ENCODE measurements at regions not wholly inside any gene's neighbourhood (a gene's known extent, or its start where the extent isn't known, plus 50 kb on each side); places are given as distances from the start of the nearest gene placed in this dataset.

- H3K4me3 ChIP-seq (ENCODE audit: low read length), result no peak overlapping the region
- no peaks in the 10 kb centered on the region for H3F3A ChIP-seq (ENCODE audit: insufficient read depth, low read length)
- no peak overlapping the region for H2AFZ ChIP-seq (ENCODE audit: low read length)
- no peak overlapping the region for H3K27ac ChIP-seq (ENCODE audit: low read length)
- no peak overlapping the region for H3K4me2 ChIP-seq (ENCODE audit: low read depth, low read length)
- no peaks in the 10 kb centered on the region for H3K4me1 ChIP-seq (ENCODE audit: low read length)
- H3K9ac ChIP-seq (ENCODE audit: low read length), result no peak overlapping the region
- DNase-seq, result no peak
- no peak for TF ChIP-seq EZH2 (optimal IDR thresholded peaks at IDR 0.05; ENCODE audit: low read depth, low read length)
- TF ChIP-seq CTCF (IDR thresholded peaks at IDR 0.05; ENCODE audit: low read length), result no peak
- TF ChIP-seq EZH2phosphoT487 (IDR thresholded peaks at IDR 0.05; ENCODE audit: low read length), result no peak
- no peaks in the 10 kb centered on the region for H3K9me3 ChIP-seq (replicated peaks; ENCODE audit: insufficient read depth, low read length)
- no peaks in the 10 kb centered on the region for H3K36me3 ChIP-seq (replicated peaks; ENCODE audit: insufficient read depth, low read length)
- H4K20me1 ChIP-seq (ENCODE audit: insufficient read depth, low read length), result no peaks in the 10 kb centered on the region
- no peaks in the 10 kb centered on the region for H3K9me2 ChIP-seq (replicated peaks; ENCODE audit: insufficient read depth, low read length)
- H3K79me2 ChIP-seq (ENCODE audit: low read length), result no peaks in the 10 kb centered on the region
- H3K27me3 ChIP-seq (replicated peaks; ENCODE audit: insufficient read depth, low read length), result no peaks in the 10 kb centered on the region
These were observed 399.4 kb upstream of the MARCKS start for GRCh38 chr6:113457751-113458150.

GRCh38 chr6:113458368-113459010, 398.7 kb upstream of the MARCKS start:
- Histone ChIP-seq H4K20me1 (ENCODE audit: insufficient read depth, low read length) (no peaks in the 10 kb centered on the region), H3K4me1 (ENCODE audit: low read length) (no peaks in the 10 kb centered on the region), H3K9me2 (replicated peaks; ENCODE audit: insufficient read depth, low read length) (no peaks in the 10 kb centered on the region), H3K79me2 (ENCODE audit: low read length) (no peaks in the 10 kb centered on the region), H2AFZ (ENCODE audit: low read length) (no peak overlapping the region), H3K27ac (ENCODE audit: low read length) (no peak overlapping the region), H3K9ac (ENCODE audit: low read length) (no peak overlapping the region), H3K36me3 (replicated peaks; ENCODE audit: insufficient read depth, low read length) (no peaks in the 10 kb centered on the region), H3K4me3 (ENCODE audit: low read length) (no peak overlapping the region), H3K27me3 (replicated peaks; ENCODE audit: insufficient read depth, low read length) (no peaks in the 10 kb centered on the region), H3K9me3 (replicated peaks; ENCODE audit: insufficient read depth, low read length) (no peaks in the 10 kb centered on the region), H3F3A (ENCODE audit: insufficient read depth, low read length) (no peaks in the 10 kb centered on the region), H3K4me2 (ENCODE audit: low read depth, low read length) (no peak overlapping the region)
- DNase-seq, result no peak
- TF ChIP-seq EZH2phosphoT487 (IDR thresholded peaks at IDR 0.05; ENCODE audit: low read length) (no peak), EZH2 (optimal IDR thresholded peaks at IDR 0.05; ENCODE audit: low read depth, low read length) (no peak), CTCF (IDR thresholded peaks at IDR 0.05; ENCODE audit: low read length) (no peak)

GRCh38 chr6:113461153-113461932, 395.8 kb upstream of the MARCKS start:
- Histone ChIP-seq H3K27me3 (replicated peaks; ENCODE audit: insufficient read depth, low read length) (no peaks in the 10 kb centered on the region), H3K9me2 (replicated peaks; ENCODE audit: insufficient read depth, low read length) (no peaks in the 10 kb centered on the region), H2AFZ (ENCODE audit: low read length) (no peak overlapping the region), H3K79me2 (ENCODE audit: low read length) (no peaks in the 10 kb centered on the region), H3K4me1 (ENCODE audit: low read length) (no peaks in the 10 kb centered on the region), H3K36me3 (replicated peaks; ENCODE audit: insufficient read depth, low read length) (no peaks in the 10 kb centered on the region), H3K9ac (ENCODE audit: low read length) (no peak overlapping the region), H3K4me2 (ENCODE audit: low read depth, low read length) (no peak overlapping the region), H3K9me3 (replicated peaks; ENCODE audit: insufficient read depth, low read length) (no peaks in the 10 kb centered on the region), H3K27ac (ENCODE audit: low read length) (no peak overlapping the region), H3F3A (ENCODE audit: insufficient read depth, low read length) (no peaks in the 10 kb centered on the region), H3K4me3 (ENCODE audit: low read length) (no peak overlapping the region), H4K20me1 (ENCODE audit: insufficient read depth, low read length) (no peaks in the 10 kb centered on the region)
- 0 out of 2 replicates have a peak, but pooled peaks have one; percentile 8 for TF ChIP-seq CTCF (IDR thresholded peaks at IDR 0.05; ENCODE audit: low read length)
- no peak for TF ChIP-seq EZH2 (optimal IDR thresholded peaks at IDR 0.05; ENCODE audit: low read depth, low read length)
- TF ChIP-seq EZH2phosphoT487 (IDR thresholded peaks at IDR 0.05; ENCODE audit: low read length), result no peak
- DNase-seq, result no peak

All from MM.1S (cell line).